HEK293 (cell line): ENCODE measurements at regions not wholly inside any gene's neighbourhood (a gene's known extent, or its start where the extent isn't known, plus 50 kb on each side); places are given as distances from the start of the nearest gene placed in this dataset.

Source experiments
- CTCF ChIA-PET: fragments of 350-600 bp; formaldehyde crosslinking; extraction: SDS; loops from one replicate; lab custom pipeline; 2021; ENCODE audit warnings: antibody characterized with exemption; lab: Yijun Ruan, JAX
- POLR2A ChIA-PET: fragments of 300-600 bp; formaldehyde crosslinking; extraction: SDS; loops from one replicate; lab custom pipeline; 2020; ENCODE audit warnings: antibody characterized with exemption, inconsistent platforms; lab: Yijun Ruan, JAX
- H3K27ac ChIP-seq: fragments of 200-500 bp; sonication (Bioruptor generic); 2 replicates; pipeline ENCODE4 v1.5.1; 2014; ENCODE audit warnings: low read depth, low read length, control low read depth, inconsistent platforms; ENCODE audit errors: extremely low read depth
- H3K36me3 ChIP-seq, 2 experiments: fragments of 200-500 bp in 1 of 2; sonication (Bioruptor generic) in 1 of 2; 1 replicate in 1 of 2; 2 replicates in 1 of 2; pipeline ENCODE4 v1.5.1; 2014 to 2017; ENCODE audit warnings: inconsistent platforms in 2 of 2, low read length in 2 of 2; ENCODE audit not compliant: control insufficient read depth in 2 of 2, insufficient read depth in 1 of 2
- H3K4me1 ChIP-seq: fragments of 200-500 bp; sonication (Bioruptor generic); 2 replicates; pipeline ENCODE4 v1.5.1; 2014; ENCODE audit warnings: mild to moderate bottlenecking, low read length, inconsistent platforms; ENCODE audit not compliant: control insufficient read depth, insufficient read depth
- H3K4me3 ChIP-seq: 2 replicates; pipeline ENCODE4 v1.5.1; 2011; ENCODE audit warnings: low read depth, mild to moderate bottlenecking, control low read depth, low read length, moderate library complexity
- H3K9me3 ChIP-seq: fragments of 200-500 bp; sonication (Bioruptor generic); 2 replicates; pipeline ENCODE4 v1.5.1; 2014; ENCODE audit warnings: low read depth, low read length, inconsistent platforms; ENCODE audit not compliant: control insufficient read depth, insufficient read depth
- BCL11B ChIP-seq: fragments of 450-650 bp; formaldehyde crosslinking; IDR thresholded peaks from 2 replicates; pipeline ENCODE4 v1.5.1; 2016; ENCODE audit warnings: low read depth, missing biosample characterization, missing genetic modification characterization
- HOXA7 ChIP-seq: sonication (generic); formaldehyde crosslinking; IDR thresholded peaks from 2 replicates; pipeline ENCODE4 v1.8.1; 2022; ENCODE audit warnings: missing genetic modification reagents, borderline replicate concordance
- KLF16 ChIP-seq: fragments of 450-650 bp; formaldehyde crosslinking; IDR thresholded peaks from 2 replicates; pipeline ENCODE4 v1.5.1; 2017; ENCODE audit warnings: missing biosample characterization, missing genetic modification characterization
- MZF1 ChIP-seq: fragments of 450-650 bp; formaldehyde crosslinking; IDR thresholded peaks from 2 replicates; pipeline ENCODE4 v1.5.1; 2017; ENCODE audit warnings: missing biosample characterization, missing genetic modification characterization, borderline replicate concordance
- OSR2 ChIP-seq: fragments of 450-650 bp; formaldehyde crosslinking; IDR thresholded peaks from 2 replicates; pipeline ENCODE4 v1.5.1; 2016; ENCODE audit warnings: missing biosample characterization, missing genetic modification characterization
- REPIN1 ChIP-seq: fragments of 450-650 bp; formaldehyde crosslinking; IDR thresholded peaks from 2 replicates; pipeline ENCODE4 v1.5.1; 2017; ENCODE audit warnings: missing biosample characterization, missing genetic modification characterization, low read depth
- SETDB1 ChIP-seq: IDR thresholded peaks from one replicate; pipeline ENCODE4 v1.6.1; 2017; ENCODE audit warnings: mild to moderate bottlenecking, low read length, moderate library complexity, mixed read lengths; ENCODE audit not compliant: insufficient read length
- SP7 ChIP-seq: fragments of 450-650 bp; formaldehyde crosslinking; IDR thresholded peaks from 2 replicates; pipeline ENCODE4 v1.5.1; 2016; ENCODE audit warnings: missing biosample characterization, missing genetic modification characterization
- ZFP37 ChIP-seq: fragments of 450-650 bp; formaldehyde crosslinking; IDR thresholded peaks from 2 replicates; pipeline ENCODE4 v1.5.1; 2016; ENCODE audit warnings: missing biosample characterization, missing genetic modification characterization
- ZFP41 ChIP-seq: fragments of 450-650 bp; formaldehyde crosslinking; IDR thresholded peaks from 2 replicates; pipeline ENCODE4 v1.5.1; 2016; ENCODE audit warnings: missing biosample characterization, missing genetic modification characterization, borderline replicate concordance
- ZNF292 ChIP-seq: fragments of 450-650 bp; formaldehyde crosslinking; IDR thresholded peaks from 2 replicates; pipeline ENCODE4 v1.5.1; 2016; ENCODE audit warnings: low read depth, missing biosample characterization, missing genetic modification characterization, borderline replicate concordance
- ZNF366 ChIP-seq: fragments of 450-650 bp; formaldehyde crosslinking; conservative IDR thresholded peaks from 2 replicates; pipeline ENCODE4 v1.5.1; 2016; ENCODE audit warnings: missing biosample characterization, missing genetic modification characterization
- ZNF623 ChIP-seq: fragments of 450-650 bp; formaldehyde crosslinking; IDR thresholded peaks from 2 replicates; pipeline ENCODE4 v1.5.1; 2016; ENCODE audit warnings: missing biosample characterization, missing genetic modification characterization
- ZNF692 ChIP-seq: fragments of 450-650 bp; formaldehyde crosslinking; IDR thresholded peaks from 2 replicates; pipeline ENCODE4 v1.5.1; 2016; ENCODE audit warnings: missing biosample characterization, missing genetic modification characterization
- ZNF785 ChIP-seq: fragments of 450-650 bp; formaldehyde crosslinking; IDR thresholded peaks from 2 replicates; pipeline ENCODE4 v1.5.1; 2016; ENCODE audit warnings: missing biosample characterization, missing genetic modification characterization
- TF ChIP-seq, protein P1 (sequence below): fragments of 450-650 bp; formaldehyde crosslinking; conservative IDR thresholded peaks from 2 replicates; pipeline ENCODE4 v1.5.1; 2016; ENCODE audit warnings: low read depth, missing biosample characterization, missing genetic modification characterization
- TF ChIP-seq, protein P2 (sequence below): fragments of 450-650 bp; formaldehyde crosslinking; IDR thresholded peaks from 2 replicates; pipeline ENCODE4 v1.5.1; 2016; ENCODE audit warnings: missing biosample characterization, missing genetic modification characterization

DNA sequence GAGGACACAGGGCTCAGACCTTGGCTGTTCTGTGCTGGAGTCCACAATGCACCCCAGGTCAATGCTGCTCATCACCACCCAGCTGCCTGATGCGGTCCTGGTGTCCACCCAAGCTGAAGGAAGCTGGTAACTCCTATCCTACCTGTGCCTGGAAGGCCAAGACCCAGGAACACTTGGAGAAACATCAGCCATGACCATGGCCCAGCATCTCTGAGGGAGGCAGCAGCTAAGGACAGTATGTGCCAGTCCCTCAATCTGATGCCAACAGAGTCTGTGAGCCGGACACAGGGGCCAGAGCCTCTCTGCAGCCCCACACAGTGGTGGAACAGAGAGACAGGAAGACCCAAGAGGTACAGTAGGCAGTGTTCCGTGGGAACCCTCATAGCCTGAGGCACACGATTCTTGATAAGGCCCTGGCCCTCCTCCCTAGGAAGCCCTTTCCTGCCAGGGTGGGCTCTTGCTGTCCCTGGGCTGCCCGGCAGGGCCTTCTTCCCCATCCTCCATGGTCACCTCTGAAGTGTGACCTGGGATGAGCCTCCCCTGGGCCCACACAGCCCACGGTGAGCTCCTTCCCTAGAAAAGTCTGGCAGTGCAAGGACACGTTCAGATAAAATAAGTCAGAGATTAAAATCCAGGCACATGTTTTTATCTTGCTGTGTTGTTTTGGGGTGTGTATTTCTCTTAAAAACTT lies 170.7 kb downstream of the THBS2 start:
- no peak for TF ChIP-seq KLF16
- TF ChIP-seq REPIN1, result no peak

DNA sequence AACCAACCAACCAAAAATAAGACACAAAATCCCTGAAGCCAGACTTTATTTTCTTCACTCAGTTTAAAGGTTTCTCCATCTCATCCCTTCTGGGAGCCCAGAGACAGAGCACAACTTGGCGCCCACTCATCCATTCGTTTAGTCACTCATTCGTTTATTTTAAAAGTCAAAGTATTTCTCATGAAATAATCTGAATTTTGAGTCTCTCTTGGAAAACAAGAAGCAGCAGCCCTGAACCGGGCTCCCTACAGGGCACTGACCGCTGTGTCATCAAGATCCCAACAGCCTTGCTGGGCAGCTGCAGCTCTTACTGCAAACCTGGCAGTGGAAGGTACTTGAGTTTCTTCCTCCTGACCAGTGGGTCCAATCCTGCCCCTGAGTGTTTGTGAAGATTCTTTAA lies 171.6 kb downstream of the THBS2 start:
- POLR2A ChIA-PET, result no interaction called here
- Histone ChIP-seq H3K4me1 (no peaks in the 10 kb centered on the region), H3K27ac (no peak overlapping the region), H3K4me3 (no peak overlapping the region), H3K9me3 (no peaks in the 10 kb centered on the region), H3K36me3 (no peaks in the 10 kb centered on the region)
- TF ChIP-seq HOXA7, result no peak
- no peak for TF ChIP-seq ZNF623
- TF ChIP-seq MZF1, result no peak
- no peak for TF ChIP-seq ZNF292
- no peak for TF ChIP-seq SETDB1
- TF ChIP-seq ZNF785 (tag by site-specific recombination), result no peak
- TF ChIP-seq, protein P1, sequence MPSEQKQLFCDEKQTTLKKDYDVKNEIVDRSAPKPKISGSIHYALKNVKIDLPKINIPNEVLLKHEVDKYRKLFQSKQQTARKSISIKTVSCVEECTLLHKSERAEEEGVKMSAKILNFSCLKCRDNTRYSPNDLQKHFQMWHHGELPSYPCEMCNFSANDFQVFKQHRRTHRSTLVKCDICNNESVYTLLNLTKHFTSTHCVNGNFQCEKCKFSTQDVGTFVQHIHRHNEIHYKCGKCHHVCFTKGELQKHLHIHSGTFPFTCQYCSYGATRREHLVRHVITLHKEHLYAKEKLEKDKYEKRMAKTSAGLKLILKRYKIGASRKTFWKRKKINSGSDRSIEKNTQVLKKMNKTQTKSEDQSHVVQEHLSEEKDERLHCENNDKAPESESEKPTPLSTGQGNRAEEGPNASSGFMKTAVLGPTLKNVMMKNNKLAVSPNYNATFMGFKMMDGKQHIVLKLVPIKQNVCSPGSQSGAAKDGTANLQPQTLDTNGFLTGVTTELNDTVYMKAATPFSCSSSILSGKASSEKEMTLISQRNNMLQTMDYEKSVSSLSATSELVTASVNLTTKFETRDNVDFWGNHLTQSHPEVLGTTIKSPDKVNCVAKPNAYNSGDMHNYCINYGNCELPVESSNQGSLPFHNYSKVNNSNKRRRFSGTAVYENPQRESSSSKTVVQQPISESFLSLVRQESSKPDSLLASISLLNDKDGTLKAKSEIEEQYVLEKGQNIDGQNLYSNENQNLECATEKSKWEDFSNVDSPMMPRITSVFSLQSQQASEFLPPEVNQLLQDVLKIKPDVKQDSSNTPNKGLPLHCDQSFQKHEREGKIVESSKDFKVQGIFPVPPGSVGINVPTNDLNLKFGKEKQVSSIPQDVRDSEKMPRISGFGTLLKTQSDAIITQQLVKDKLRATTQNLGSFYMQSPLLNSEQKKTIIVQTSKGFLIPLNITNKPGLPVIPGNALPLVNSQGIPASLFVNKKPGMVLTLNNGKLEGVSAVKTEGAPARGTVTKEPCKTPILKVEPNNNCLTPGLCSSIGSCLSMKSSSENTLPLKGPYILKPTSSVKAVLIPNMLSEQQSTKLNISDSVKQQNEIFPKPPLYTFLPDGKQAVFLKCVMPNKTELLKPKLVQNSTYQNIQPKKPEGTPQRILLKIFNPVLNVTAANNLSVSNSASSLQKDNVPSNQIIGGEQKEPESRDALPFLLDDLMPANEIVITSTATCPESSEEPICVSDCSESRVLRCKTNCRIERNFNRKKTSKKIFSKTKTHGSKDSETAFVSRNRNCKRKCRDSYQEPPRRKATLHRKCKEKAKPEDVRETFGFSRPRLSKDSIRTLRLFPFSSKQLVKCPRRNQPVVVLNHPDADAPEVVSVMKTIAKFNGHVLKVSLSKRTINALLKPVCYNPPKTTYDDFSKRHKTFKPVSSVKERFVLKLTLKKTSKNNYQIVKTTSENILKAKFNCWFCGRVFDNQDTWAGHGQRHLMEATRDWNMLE (tag by site-specific recombination), result no peak
- no peak for TF ChIP-seq ZFP41 (tag by site-specific recombination)
- TF ChIP-seq, protein P2, sequence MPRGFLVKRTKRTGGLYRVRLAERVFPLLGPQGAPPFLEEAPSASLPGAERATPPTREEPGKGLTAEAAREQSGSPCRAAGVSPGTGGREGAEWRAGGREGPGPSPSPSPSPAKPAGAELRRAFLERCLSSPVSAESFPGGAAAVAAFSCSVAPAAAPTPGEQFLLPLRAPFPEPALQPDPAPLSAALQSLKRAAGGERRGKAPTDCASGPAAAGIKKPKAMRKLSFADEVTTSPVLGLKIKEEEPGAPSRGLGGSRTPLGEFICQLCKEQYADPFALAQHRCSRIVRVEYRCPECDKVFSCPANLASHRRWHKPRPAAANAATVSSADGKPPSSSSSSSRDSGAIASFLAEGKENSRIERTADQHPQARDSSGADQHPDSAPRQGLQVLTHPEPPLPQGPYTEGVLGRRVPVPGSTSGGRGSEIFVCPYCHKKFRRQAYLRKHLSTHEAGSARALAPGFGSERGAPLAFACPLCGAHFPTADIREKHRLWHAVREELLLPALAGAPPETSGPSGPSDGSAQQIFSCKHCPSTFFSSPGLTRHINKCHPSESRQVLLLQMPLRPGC (tag by site-specific recombination), result no peak
- no peak for TF ChIP-seq BCL11B
- no peak for TF ChIP-seq ZFP37 (tag by site-specific recombination)
- no peak for TF ChIP-seq ZNF366 (tag by site-specific recombination)
- TF ChIP-seq SP7, result no peak
- TF ChIP-seq ZNF692 (tag by site-specific recombination), result no peak
- no peak for TF ChIP-seq OSR2
- CTCF ChIA-PET, result no interaction called here

More for the DNA sequence above, 170.7 kb downstream of the THBS2 start:
- Histone ChIP-seq H3K36me3 (no peaks in the 10 kb centered on the region), H3K27ac (no peak overlapping the region), H3K4me3 (no peak overlapping the region), H3K4me1 (no peaks in the 10 kb centered on the region), H3K9me3 (no peaks in the 10 kb centered on the region)
- ChIA-PET CTCF (no interaction called here), POLR2A (no interaction called here)
